MM.1S (cell line): ENCODE measurements at regions not wholly inside any gene's neighbourhood (a gene's known extent, or its start where the extent isn't known, plus 50 kb on each side); places are given as distances from the start of the nearest gene placed in this dataset.
"Not testable (repeated sequence)": the region's sequence is repeated elsewhere in the genome, so short reads cannot be mapped to it uniquely, and the experiment has no call there.

Experiments used
- CTCF ChIP-seq: fragments of 300-600 bp; sonication (generic); IDR thresholded peaks from 2 replicates; pipeline ENCODE4 v1.5.1; 2016; ENCODE audit warnings: antibody characterized with exemption, low read length, mixed read lengths
- EZH2 ChIP-seq: fragments of 300-600 bp; sonication (generic); optimal IDR thresholded peaks from 2 replicates; pipeline ENCODE3; 2017; ENCODE audit warnings: low read depth, mild to moderate bottlenecking, antibody characterized with exemption, low read length, mixed read lengths
- EZH2phosphoT487 ChIP-seq: fragments of 300-600 bp; sonication (generic); IDR thresholded peaks from 2 replicates; pipeline ENCODE4 v1.6.1; 2018; ENCODE audit warnings: antibody characterized with exemption, low read length

- not testable (repeated sequence) for TF ChIP-seq EZH2phosphoT487, EZH2
- peak; percentile 13; the same call in 1 of the 2 replicates for TF ChIP-seq CTCF
Measured at GRCh38 chr2:132352481-132353001, 64.1 kb upstream of the GPR39 start.
